GM13977 (cell line): ENCODE measurements at regions not wholly inside any gene's neighbourhood (a gene's known extent, or its start where the extent isn't known, plus 50 kb on each side); places are given as distances from the start of the nearest gene placed in this dataset.

Source experiments
- DNase-seq: peaks from one replicate; pipeline ENCODE4 v3.0.0; 2012; ENCODE audit warnings: low spot score
- in situ Hi-C: fragments of 300-500 bp; cut with MboI; formaldehyde crosslinking; loops from one replicate; pipeline ENCODE4 v1.12.0; 2022; ENCODE audit warnings: low sequenced_read_pairs, low pct_unique_long_range_greater_than_20kb, mixed read lengths, inconsistent platforms; ENCODE audit not compliant: unreplicated experiment
- TF ChIP-seq, protein P1 (sequence below): IDR thresholded peaks from 2 replicates; pipeline ENCODE4 v1.5.1; 2012; ENCODE audit warnings: mild to moderate bottlenecking, control low read depth; ENCODE audit not compliant: insufficient read depth; ENCODE audit errors: extremely low read depth, missing control alignments

DNA sequence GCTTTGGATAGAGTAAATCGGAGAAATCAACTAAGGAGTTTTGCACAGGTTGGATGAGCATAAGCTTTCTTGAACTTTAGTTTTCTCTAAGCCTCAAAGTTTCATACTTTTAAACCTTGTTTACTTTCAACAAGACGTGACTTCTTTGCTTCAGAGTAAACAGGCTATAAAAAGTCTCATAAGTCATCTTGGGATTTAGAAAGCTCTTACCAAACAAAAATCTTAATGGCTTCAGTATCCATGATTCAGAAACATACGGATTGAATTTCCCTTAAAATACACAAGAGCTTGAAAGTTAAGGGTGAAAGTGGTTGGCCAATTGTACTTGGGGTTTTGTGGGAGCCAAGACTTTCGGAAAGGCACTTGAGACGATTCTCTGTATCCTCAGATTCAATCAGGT, 270.9 kb upstream of the ANKH start:
- DNase-seq: no peak
- TF ChIP-seq, protein P1, sequence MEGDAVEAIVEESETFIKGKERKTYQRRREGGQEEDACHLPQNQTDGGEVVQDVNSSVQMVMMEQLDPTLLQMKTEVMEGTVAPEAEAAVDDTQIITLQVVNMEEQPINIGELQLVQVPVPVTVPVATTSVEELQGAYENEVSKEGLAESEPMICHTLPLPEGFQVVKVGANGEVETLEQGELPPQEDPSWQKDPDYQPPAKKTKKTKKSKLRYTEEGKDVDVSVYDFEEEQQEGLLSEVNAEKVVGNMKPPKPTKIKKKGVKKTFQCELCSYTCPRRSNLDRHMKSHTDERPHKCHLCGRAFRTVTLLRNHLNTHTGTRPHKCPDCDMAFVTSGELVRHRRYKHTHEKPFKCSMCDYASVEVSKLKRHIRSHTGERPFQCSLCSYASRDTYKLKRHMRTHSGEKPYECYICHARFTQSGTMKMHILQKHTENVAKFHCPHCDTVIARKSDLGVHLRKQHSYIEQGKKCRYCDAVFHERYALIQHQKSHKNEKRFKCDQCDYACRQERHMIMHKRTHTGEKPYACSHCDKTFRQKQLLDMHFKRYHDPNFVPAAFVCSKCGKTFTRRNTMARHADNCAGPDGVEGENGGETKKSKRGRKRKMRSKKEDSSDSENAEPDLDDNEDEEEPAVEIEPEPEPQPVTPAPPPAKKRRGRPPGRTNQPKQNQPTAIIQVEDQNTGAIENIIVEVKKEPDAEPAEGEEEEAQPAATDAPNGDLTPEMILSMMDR: no peak
- in situ Hi-C loops: no loop called here

DNA sequence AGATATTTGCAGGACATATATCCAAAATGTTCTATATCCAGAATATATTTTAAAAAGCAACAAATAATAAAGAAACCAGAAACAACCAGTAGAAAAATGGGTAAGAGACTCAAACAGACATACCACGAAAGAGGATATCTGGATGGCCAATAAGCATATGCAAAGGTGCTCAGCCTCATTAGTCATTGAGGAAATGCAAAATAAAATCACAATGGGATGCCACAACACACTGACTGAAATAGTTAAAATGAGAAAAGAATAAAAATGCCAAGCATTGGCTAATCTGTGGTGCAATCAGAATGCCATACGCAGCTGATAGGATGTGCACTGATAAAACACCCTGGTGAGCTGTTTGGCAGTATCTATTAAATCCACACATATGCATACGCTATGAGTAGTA, 265.8 kb upstream of the ANKH start:
- no peak for DNase-seq
- in situ Hi-C loops: no loop called here
- TF ChIP-seq, protein P1: no peak

DNA sequence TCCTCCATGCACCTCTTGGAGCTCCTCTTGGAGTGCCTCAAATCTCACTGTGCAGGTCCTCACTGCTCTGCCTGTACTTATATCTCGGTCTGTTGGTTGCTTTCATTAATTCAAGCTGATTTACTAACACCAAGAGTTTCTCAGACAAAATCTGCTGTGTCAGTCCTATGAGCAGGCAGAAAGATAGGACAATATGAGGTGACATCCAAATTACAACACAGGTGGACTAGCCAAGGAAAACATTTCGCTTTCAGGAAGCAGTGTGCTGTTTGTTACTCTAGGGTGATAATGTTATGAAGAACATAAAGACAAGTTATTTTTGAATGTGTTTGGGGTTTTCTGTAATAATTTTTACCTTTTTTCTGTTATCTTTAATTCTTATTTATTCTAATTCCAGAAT, 264.1 kb upstream of the ANKH start:
- DNase-seq: no peak
- TF ChIP-seq, protein P1: no peak
- in situ Hi-C loops: no loop called here

DNA sequence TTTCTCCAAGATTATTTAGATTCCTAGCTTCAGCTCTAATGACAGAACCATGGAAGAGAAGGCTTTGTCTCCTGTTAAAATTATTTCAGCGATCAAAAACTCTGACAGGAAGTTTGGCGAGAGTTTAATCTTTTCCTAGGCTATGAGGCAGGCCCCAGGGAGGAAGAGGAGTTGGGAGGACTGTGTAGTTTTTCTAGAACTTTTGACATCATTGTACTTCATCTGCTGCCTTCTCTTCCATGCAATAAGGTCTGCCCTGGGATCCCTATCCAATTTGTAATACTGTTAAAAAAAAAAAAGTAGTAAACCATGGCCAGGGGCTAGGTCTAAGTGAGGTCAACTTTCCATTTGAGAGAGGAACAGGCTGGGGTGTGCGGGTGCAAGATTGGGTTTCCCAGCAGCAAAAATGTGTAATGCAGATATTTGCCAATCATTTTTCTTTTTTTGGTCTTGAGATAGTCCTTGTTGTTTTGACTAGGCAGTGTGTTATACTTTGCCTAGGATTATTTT, 261.9 kb upstream of the ANKH start:
- in situ Hi-C loops: no loop called here
- TF ChIP-seq, protein P1: no peak
- no peak for DNase-seq

DNA sequence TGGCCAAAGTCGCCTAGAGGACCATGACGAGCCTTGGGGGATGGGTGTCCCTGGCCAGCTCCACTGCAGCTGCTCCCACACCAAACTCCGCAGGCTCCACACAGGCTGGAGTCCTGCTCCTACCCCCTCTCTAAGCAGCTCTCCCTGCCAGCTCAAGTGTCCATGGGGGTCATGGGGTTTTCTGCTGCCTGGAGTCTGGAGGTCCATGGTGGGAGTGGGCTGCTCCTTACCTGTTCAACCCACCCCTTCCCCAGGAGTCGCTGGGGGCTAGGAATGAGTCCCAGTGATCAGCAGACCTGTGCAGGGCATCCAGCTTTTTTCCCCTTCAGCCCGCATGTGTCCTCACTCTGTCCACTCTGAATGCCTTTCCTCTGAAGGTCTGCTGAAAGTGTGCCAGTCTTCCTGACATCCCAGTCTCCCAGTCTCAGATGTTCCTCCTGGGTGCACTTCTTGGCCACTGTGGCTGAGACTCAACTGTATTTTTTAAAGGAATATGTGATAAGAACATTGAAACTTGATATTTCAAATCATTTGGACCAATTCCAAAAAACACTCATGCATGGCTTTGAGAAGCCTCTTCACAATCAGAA, 261.3 kb upstream of the ANKH start:
- in situ Hi-C loops: no loop called here
- TF ChIP-seq, protein P1: no peak
- no peak for DNase-seq

DNA sequence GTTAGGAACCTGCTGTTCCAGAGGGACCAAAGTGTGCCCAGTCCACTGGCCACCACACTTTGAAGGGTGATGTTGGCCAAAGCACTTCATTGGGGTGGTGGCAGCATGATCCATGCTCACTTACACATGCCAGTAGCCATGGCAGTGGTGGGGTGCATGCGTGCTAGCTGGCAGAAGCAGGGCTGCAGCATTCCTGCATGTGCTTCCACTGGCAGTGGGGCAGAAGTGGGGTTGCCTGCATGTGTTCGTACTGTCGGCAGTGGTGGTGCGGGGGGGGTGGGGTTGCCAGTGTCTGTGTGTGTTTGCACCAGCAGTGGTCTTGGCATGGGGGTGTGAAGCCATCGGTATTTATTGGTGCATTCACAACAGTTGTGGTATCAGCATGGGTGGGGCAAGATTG, 260.3 kb upstream of the ANKH start:
- TF ChIP-seq, protein P1: no peak
- DNase-seq: no peak
- in situ Hi-C loops: no loop called here
